ENCODE measurements at regions not wholly inside any gene's neighbourhood (a gene's known extent, or its start where the extent isn't known, plus 50 kb on each side); places are given as distances from the start of the nearest gene placed in this dataset.
A peak's percentile ranks its signal among the peaks of the same experiment; 100 is the strongest.

DNA sequence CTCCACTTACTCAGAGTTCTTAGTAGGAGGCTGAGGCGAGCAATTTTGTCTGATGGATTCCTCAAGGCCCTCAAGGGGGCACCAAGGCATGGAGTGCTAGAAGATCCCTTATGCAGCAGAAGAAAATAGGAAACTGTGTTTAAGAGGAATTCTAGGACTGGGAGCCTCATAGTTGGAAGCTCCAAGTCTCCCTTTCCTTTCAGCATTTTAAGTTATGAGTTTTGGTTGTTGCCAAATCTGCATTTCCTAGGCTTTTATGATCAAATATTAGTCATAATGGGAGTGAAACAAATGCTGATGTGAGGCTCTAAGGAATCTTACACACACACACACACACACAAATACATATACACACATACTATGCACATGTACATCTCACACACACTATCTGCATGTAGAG lies 714.0 kb downstream of the UTRN start:
- DNase-seq = no peak

DNA sequence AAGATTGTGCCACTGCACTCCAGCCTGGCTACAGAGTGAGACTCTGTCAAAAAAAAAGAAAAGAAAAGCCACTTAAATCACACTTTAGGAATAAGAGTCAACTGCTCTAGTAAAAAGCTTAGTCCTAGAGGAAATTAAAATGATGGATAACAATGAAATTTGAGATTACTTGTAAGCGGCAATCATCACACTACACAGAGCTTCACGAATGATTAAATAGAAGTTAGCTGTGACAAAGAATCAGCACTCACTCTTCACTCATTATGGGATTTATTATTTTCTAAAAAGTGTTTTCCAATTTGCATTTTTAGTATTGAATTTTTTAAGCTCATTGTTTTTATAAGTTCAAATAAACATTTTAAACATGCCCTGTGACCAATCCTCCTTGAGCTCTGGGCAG lies 718.0 kb downstream of the UTRN start:
- DNase-seq = no peak

DNA sequence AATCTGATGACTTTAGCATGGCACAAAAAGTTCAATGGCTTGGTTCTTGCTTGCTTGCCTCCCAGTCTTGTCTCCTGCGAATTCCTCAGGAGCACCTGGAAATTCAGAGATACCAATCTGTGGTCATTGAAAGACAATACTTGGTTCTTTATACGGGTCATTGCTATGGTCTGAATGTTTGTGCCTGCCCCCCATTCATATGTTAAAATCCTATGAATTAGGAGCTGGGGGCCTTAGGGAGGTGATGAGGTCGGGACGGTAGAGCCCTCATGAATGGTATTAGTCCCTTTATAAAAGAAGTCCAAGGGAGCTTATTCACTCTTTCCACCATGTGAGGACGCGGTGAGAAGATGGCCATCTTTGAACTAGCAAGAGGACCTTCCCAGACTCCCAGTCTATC lies 721.8 kb downstream of the UTRN start:
- no peak for DNase-seq

DNA sequence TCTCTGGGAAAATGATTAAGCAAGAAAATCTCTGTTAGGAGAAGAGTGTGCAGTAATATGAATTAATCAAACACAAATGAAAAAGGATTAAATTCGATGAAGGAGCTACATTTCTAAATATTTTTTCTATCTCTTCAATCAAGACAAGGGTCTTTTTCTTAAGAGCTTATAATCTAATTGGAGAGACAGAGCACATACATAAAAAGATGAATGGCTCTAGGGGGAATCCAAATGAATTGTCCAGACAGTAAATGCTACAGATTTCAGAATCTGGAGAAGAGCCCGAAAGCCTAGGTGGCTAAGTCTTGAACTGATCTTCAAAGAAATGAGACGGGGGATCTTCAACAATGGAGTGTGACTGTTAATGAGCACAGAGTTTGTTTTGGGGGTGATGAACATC lies 723.6 kb downstream of the UTRN start:
- DNase-seq = no peak

DNA sequence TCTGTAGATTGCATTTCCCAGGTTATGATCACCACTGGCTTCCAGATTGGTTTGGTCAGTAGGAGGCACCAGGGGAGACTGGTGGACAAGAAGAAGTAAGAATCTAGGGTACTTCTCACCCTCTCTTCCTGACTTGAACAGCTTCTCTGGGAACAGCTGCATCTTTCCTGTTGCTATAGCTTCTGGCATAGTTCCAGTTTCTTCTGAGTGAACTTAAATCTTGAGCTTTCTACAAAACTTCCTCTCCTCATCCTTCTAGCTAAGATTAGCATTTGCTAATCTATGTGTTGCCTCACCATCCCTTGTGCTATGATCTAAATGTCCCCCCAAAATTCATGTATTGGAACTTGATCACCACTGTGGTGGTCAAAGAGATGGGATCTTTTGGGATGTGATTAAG lies 724.6 kb downstream of the UTRN start:
- no peak for DNase-seq

DNA sequence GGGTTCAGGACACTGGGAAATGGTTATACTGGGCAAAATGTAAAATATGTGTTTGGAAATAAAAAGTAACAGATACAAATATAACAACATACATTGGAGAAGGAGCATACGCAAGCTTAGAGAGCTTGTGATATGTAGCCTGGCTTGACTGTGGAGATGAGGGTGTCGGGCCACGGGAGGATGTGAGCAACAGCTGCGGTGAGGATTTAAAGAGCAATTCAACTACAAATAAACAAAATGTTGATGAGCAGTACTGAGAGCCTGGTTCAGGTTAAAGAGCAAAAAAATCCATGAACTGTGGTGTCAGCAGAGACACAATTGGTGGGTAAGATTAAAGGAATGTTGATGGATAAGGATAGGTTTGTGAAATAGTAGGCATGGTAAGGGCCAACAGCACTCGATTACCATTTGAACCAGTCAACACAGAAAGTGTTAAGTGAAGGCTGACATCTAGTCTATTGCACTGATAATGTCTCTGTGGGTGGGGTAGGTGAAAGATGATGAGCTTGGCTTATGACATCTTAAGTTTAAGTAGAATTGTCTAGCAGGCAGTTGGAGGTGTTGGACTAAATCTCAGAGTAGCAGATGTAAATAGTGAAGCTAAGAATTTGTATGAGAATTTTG lies 723.2 kb downstream of the EPM2A start:
- no peak for DNase-seq

DNA sequence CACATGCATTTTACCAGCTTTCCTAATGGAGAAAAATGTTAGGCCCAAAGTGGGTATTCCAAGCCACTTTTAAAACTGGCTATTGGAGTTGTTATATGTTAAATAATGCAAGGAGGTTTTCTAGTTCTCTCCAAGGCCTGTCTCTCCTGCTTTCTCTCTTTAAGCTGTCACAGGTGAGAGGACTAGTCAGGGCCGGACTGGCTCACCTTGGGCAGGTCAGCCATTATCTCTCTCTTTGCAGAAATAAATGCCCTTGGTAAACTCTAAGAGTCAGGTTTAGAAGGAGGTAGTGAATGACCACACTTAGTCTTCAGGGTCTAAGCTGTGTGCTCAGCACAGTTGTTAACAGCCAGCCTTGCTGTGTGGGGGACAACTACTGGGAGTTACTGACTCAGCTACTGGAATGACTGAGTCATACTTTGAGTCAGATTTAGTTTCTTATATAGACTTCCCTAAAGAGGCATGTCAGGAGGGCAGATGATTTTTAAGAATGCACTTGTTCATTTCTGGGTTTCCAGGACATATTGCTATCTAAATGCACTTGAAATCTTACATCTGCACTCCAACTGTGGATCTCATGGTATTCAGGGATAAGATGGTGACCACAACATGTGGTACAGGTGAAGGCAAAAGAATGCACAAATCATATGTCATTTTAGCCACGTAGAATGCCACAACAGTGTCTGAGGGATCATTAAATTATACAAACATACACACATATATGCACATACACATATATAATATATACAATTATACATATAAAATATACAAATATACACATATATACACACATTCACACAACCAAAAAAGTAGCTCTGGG lies 719.4 kb downstream of the EPM2A start:
- peak; percentile 16 for DNase-seq

DNA sequence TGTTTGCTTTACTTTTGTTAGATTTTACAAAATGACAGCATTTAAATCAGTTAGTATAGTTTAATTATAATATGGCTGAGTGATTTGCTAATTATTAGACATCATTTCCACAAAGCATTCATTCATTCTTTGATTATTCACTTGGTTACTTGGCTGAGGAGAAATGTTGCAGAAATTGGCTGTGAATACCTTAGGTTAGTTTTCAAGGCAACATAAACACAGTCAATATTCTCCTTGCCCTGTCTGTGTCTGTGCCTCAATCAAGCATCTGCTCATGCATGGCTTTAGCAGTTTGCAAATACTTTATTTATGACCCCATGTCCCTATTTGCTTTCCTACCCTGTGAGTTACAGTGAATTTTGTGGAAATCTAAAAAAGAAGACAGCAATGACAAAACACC lies 718.3 kb downstream of the EPM2A start:
- DNase-seq = no peak

DNA sequence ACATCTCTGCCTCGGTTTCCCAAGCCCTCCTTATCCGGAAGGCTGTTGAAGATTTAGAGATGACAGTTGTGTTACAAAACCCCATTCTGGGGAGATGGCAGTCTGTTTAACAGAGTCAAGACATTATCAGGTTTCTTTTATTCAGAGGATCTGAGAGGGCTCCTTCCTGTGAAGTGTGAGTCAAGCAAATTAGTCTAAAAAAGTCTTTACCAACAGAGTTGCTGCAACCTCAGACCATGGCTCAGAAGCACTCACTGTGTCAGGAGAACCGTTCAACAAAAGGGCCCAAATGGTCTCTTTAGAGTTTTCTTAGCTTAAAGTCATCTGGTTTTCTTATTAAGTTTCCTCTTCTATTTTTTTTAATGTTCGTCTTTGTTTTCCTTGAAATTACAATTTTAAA lies 717.8 kb downstream of the EPM2A start:
- DNase-seq = no peak

DNA sequence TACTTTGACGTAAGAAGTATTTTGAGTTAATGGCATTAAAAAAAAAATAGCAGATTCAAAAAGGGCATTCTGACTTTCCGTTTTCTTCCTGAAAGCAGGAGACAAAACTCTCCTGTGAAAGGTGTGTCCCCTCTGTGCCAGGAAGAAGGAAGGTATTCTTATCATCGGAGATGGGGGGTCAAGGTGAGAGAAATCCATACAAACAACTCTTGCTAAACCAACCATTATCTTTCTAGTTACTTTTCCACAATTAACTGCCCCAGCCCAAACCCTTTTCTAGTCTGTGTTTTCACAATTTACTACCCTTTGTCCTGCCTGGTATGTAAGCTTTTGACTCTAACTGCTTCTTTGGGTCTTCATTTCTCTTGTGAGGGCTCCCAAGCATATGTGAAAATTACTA lies 717.3 kb downstream of the EPM2A start:
- no peak for DNase-seq

DNA sequence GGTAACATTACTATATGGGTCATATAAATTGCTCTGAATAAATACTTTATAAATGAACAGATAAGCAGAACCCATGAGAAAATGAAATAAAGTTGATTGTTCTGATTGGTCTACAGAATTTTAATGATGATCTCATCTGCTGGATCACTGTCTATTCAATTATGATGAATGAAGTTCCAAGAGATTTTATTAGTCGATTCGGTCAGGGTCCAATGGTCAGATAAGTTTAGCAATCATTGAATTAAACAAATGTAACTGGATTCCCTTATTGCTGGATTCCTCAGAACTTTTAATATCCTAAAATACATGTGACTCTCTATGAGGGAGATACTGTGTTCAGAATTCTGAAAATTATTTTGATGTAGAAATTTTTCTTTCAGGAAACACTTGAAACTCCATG lies 715.2 kb downstream of the EPM2A start:
- DNase-seq = no peak

DNA sequence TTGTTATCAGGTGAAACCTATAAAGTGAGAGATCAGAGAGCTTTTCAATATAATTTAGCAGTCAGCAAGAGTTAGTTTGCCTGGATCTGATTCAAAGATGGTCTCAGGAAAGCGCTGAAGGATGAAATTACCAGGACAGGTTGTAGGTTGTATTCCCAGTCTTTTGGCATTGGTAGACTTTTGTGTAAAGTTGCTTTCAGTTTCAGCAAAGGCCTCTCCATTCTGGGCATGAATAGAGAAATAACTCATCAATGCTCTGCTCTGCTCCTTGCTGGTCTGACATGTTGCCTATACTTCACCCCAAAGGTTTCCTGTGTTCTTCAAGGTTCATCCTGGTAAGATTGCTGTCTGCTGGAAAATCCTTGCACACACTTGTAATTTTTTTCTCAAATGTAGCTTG lies 714.8 kb downstream of the EPM2A start:
- DNase-seq = no peak

DNA sequence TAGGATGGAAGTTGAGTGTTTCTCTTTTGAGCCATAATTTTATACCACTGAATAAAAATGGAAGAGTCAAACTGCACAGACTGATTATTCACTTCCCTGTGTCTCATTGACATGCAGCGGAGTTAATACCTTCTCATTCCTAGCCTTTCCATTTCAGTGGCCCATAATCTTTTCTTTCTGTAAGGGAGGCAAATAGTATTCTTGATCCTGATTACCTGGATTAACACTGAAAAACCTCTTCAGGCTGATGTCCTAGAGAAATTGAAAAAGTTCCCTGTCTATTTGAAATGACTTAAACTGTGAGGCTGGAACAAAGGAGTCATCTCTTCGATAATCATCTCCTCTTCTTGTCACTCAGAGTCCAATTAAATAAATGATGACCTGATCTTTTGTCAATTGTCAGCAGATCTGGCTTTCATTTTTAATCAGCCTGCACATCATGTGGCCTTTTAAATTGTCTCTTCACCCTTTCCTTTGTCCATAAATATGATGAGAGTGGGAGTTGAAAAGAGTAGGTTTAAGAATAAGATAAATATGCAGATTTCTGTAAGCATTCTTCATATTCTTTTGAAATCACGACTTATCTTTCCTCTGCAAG lies 713.0 kb downstream of the EPM2A start:
- no peak for DNase-seq

DNA sequence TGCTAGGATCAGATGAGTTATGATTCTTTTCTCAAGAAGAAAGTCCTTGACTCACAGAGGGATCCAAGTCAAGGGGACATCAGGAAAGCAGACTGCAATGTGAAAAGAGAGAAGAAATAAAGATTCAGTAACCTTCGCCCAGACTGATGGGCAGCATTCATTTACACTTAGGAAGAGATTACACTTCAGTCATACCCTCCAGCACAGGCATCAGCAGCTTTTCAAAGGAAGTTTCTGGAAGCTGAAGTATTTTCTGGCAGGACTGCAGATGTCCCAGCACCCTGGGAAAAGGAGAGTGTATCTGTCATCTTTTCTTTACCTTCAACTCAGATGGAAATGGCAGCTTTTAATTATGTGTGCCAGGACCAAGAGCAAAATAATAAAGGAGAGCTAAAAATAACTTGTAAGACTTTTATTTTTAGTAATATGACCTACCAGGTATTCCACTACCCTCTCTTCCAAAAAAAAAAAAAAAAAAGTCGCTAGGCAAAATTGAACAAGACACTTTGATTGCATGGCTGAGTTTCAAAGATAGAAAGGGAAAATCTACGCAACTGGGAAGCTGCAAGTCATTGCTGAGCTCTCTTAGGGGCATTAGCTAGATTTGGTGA lies 712.1 kb downstream of the EPM2A start:
- DNase-seq = no peak

DNA sequence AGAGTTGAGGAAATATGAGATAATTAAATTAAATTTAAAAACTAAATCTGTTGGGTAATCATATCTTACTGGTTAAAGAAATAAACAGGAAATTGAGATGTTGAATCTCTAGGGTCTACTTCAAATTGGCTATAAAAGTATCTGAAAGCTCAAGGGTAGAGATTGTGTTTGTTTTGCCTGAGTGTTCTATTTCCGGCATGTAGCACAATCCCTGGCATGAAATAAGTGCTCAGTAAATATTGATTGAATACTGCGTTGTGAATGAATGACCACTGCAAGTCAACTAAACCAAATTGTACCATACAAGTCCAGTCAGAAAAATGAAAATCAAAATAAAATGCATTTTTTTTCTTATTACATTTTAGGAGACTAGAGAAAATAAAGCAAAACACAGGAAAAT lies 709.8 kb downstream of the EPM2A start:
- no peak for DNase-seq

DNA sequence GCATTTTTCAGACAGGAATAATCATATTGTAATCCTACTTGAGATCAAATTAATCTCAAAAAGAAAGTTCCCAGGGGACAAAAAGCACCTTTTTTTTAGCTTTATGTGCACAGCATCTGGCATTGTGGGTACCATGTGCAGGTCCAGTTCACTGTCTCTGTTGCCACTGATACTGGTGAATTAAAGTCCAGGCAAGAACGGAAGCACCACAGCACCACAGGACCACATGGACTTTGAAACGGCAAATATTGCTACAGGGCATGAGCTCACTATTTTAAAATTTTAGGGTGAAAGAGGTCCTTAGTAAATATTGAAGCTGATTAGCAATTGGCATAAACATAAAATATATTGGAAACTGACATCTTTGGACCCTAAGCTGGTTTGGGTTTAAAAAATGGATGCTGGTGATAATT lies 709.0 kb downstream of the EPM2A start:
- DNase-seq = no peak

DNA sequence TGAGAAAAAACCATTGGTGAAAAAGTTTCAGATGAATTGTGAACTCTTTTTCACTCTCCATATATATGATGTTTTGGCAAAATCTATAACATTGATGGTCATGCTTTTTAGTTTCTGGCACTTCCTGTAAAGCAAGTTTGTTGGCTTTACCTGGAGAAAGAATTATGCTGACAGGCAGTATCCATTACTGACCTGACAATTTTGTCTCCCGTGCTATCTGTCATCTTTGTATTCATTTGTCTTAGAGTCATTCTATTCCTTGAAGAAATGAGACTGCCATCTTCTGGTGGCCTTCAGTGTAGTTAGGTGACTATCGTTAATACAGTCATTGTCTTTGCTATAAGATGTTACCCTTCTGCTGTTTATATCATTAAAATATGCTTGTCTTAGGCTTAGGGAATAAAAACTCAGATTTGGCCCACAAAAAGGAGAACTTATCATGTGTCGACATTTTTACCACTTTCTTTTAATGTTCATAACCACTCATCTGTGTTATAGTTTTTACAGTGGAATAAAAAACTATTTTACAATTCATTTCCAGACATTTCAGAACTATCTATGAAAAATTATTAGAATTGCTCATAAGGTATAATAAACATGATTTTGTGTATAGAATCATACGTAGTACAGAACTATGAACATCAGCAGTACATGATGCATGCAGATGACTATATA lies 707.0 kb downstream of the EPM2A start:
- DNase-seq = peak; percentile 79

DNA sequence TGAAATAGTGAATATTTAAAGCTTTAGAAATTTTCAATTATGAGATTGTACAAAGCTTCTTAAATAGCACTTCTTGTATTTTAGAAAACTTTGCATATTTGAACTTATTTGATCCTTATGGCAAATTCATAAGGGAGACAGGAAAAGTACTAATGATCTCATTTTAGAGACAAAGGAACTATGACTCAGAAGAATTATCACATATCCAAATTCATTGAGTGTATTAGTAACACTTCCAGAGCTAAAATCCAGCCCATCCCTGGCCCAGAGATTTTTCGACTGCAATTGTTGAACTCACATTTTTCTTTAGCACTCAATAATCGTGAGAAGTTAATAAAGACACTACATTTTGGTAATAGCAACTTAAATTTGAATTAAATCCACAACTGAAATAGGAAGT lies 704.3 kb downstream of the EPM2A start:
- DNase-seq = no peak

DNA sequence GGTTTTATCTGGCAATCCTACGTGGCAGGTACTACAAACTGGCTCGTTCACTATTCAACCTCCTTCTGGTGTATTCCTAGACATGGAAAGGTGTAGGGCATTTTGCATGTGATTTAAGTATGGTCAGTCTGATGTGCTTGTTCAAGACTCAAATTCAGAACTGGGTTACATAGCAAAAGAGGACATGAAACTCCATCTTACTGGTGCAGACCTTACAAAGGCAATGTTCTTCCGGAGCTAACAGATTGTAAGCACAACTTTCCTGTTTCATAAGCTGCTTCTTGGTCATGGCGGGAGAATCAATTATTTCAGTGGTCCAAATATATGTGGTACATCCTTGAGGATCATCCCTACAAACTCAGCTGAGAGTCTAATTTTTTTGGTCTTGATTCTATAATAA lies 703.4 kb downstream of the EPM2A start:
- no peak for DNase-seq

DNA sequence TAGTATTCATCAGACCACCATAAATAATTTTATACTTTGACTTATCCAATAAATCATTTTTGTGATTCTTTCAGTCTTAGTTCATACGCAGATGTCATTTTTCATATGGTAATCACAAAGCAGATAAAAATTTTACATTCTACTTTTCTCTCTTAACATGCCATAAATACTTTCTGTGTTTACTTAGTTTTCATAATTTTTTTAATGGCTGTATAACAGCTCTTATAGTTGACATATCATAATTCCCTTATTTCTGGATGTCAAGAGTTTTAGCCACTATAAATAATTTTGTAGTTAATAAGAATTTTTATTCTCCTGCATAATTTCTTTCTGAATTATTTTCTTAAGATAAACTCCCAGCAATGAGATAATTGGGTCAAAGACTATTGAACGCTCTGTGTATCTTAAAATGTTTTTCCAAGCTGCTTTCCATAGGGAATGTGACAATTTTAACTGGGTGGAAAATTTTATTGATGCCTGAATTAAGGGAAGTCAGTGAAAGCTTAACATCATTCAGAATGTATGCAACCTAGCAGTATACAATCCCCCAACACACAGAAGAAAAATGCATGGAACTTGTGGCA lies 702.7 kb downstream of the EPM2A start:
- no peak for DNase-seq

DNA sequence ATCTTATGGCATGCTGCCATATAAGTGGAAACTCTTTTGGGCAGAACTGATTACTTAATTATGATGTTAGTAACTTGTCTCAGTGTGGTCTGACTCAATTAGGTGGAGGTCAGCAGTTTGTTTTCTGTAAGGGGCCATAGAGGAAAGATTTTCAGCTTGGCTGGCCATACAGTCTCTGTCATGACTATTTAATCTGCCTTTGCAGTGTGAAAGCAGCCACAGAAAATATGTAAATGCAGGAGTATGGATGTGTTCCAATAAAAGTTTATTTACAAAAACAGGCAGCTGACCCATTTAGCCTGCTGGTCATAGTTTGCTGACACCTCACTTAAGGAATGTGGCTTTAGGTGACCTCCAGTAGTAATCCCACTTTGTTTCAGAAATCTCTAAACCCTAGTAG lies 700.7 kb downstream of the EPM2A start:
- DNase-seq = no peak

DNA sequence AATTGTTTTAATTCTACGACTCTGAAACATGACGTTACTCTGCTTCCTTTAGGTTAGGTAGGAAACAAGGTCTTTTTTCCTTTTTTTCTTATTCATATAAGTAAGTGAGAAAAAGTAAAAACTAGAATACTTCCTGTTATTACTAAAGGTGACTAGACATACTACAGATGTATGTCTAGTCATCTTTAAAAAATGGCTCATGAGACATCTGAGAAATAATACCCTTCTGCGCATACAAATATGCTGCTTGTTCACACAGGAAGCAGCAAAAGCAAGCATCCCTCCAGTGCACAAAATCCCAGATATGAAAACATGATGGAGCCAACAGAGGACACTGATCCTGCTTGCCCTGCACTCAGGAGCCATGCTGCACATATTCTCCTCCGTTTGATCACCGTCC lies 699.1 kb downstream of the EPM2A start:
- DNase-seq = no peak
